Activated B cell treated with CpG ODN at 0.5 μM for 24 hours (primary cell): ENCODE measurements at regions not wholly inside any gene's neighbourhood (a gene's known extent, or its start where the extent isn't known, plus 50 kb on each side); places are given as distances from the start of the nearest gene placed in this dataset.

ENCODE experiments used
- ATAC-seq: fragments of 200-7000 bp; cut with Tn5 transposase; one replicate; pipeline ENCODE4 v1.10.0; 2021; ENCODE audit warnings: low read depth, mild to moderate bottlenecking, moderate library complexity
- CTCF ChIA-PET: fragments of 350-600 bp; sonication (Branson Sonifier 250); formaldehyde crosslinking; loops from one replicate; lab custom pipeline; 2021; ENCODE audit warnings: antibody characterized with exemption; lab: Charles Lee
- POLR2A ChIA-PET: fragments of 350-600 bp; sonication (Branson Sonifier 250); formaldehyde crosslinking; loops from one replicate; lab custom pipeline; 2021; ENCODE audit warnings: antibody characterized with exemption; lab: Charles Lee
- DNase-seq: peaks from one replicate; pipeline ENCODE4 v3.0.0; 2022
- H3K27ac Mint-ChIP-seq: one replicate; pipeline ENCODE4 v1.8.0; 2020; ENCODE audit warnings: mixed read lengths
- H3K27me3 Mint-ChIP-seq: one replicate; pipeline ENCODE4 v1.8.0; 2021; ENCODE audit warnings: mixed read lengths
- H3K36me3 Mint-ChIP-seq: one replicate; pipeline ENCODE4 v1.8.0; 2021; ENCODE audit warnings: low read depth, mixed read lengths
- H3K4me1 Mint-ChIP-seq: one replicate; pipeline ENCODE4 v1.8.0; 2021; ENCODE audit warnings: mixed read lengths
- H3K4me3 Mint-ChIP-seq: one replicate; pipeline ENCODE4 v1.8.0; 2020; ENCODE audit warnings: mild to moderate bottlenecking, mixed read lengths
- H3K9me3 Mint-ChIP-seq: one replicate; pipeline ENCODE4 v1.8.0; 2020; ENCODE audit warnings: mixed read lengths
- intact Hi-C: fragments of 100-400 bp; cut with micrococcal nuclease; formaldehyde crosslinking; loops from one replicate; pipeline ENCODE4 v1.15.1; 2024
- TF ChIP-seq, protein P1 (sequence below): fragments of 200-600 bp; IDR thresholded peaks from one replicate; pipeline ENCODE4 v1.8.0; 2022; ENCODE audit warnings: antibody characterized with exemption, mild to moderate bottlenecking

DNA sequence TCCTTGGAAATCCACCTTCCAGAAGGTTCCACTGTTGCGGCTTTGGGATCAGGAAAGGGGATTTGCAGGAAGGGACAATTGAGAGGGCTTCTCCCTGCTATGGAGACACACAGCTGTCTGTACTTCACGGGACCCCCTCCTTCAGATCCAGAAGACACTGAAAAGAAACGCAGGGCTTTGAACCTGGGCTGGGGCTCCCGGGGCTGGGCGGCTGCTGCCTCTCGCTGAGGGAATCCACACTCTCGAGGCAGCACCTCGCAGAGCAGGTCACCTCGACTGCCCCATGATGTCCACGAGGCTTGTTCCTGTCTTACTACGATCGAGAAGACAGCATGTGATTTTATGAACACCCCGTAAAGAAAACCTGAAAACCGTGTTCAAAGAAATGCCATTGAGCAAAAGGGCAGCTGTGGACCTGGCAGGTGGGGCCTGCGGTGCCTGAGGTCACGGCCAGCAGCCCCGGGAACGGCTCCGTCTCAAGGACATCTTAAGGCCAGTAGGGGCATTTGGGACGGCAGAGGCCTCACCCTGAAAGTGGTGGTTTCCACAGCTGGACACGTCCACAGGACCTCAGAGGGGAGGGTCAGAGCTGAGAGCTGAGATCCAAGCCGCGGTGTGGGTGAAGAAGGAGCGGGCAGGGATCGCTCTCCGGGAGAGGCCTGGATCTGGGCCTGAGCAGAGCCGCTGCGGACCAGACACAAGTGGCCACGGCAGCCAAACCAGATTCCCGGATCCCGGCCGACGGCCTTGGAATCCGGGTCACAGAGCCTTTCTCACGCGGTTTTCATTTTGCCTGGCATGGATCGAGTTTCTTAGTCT is 165.7 kb downstream of the RTP5 start:
- TF ChIP-seq, protein P1, sequence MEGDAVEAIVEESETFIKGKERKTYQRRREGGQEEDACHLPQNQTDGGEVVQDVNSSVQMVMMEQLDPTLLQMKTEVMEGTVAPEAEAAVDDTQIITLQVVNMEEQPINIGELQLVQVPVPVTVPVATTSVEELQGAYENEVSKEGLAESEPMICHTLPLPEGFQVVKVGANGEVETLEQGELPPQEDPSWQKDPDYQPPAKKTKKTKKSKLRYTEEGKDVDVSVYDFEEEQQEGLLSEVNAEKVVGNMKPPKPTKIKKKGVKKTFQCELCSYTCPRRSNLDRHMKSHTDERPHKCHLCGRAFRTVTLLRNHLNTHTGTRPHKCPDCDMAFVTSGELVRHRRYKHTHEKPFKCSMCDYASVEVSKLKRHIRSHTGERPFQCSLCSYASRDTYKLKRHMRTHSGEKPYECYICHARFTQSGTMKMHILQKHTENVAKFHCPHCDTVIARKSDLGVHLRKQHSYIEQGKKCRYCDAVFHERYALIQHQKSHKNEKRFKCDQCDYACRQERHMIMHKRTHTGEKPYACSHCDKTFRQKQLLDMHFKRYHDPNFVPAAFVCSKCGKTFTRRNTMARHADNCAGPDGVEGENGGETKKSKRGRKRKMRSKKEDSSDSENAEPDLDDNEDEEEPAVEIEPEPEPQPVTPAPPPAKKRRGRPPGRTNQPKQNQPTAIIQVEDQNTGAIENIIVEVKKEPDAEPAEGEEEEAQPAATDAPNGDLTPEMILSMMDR: no peak
- ChIA-PET CTCF (no interaction called here), POLR2A (no interaction called here)
- Mint-ChIP-seq H3K4me3 (no peak overlapping the region), H3K27me3 (peaks cover 50% of the 10 kb centered on the region), H3K9me3 (no peaks in the 10 kb centered on the region), H3K36me3 (no peaks in the 10 kb centered on the region), H3K27ac (no peak overlapping the region), H3K4me1 (peaks cover 18% of the 10 kb centered on the region)
- intact Hi-C loops: no loop called here
- ATAC-seq (no peak), DNase-seq (no peak)

DNA sequence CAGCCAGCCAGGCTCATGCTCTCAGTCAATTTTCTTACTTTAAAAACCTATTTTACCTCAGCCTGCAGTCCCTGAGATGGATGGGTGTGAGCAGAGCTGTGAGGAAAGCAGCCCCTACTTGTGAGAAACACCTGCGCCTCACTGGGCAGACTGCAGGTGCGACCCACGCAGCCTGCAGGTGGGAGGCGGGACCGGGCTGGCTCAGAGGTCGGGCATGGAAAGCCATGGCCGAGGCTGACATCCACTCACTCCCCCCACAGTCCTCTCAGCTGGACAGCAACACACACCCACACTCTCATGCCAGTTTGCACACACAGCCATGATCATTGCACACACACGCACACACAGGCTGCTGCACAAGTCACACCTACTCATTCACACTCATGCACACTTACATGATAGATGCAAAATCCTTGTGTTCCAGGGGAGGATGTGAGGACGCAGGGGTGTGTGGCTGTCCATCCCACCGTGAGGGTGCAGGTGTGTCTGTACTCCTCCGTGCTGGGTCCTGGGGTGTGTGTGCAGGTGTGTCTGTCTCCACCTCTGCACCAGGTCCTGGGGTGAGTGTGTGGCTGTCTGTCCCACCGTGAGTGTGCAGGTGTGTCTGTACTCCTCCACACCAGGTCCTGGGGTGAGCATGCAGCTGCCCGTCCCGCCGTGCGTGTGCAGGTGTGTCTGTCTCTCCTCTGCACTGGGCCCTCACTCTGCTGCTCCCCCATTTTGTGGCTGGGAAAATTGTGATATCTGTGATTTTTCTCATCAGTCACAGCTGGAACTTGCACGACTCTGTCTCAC is 166.5 kb downstream of the RTP5 start:
- Mint-ChIP-seq H3K27ac (no peak overlapping the region), H3K27me3 (peaks cover 42% of the 10 kb centered on the region), H3K36me3 (no peaks in the 10 kb centered on the region), H3K9me3 (no peaks in the 10 kb centered on the region), H3K4me3 (no peak overlapping the region), H3K4me1 (peaks cover 12% of the 10 kb centered on the region)
- CTCF ChIA-PET: no interaction called here
- TF ChIP-seq, protein P1: no peak
- intact Hi-C loops: no loop called here
- POLR2A ChIA-PET: no interaction called here
- ATAC-seq (no peak), DNase-seq (no peak)

DNA sequence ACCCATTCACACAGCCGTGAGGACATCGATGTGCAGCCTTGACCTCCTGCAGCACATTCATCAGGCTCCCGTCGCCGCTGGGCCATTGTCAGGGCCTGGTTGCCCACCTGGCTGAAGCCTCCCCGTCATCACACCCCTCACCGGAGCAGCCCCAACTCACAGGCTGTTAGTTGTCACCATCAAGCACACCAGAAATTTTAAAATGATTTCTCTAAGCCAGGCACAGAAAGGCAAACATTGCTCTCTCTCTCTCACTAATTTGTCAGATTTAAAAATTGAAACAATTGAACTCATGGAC is 167.1 kb downstream of the RTP5 start:
- POLR2A ChIA-PET: no interaction called here
- CTCF ChIA-PET: no interaction called here
- Mint-ChIP-seq H3K9me3 (no peaks in the 10 kb centered on the region), H3K27me3 (peaks cover 38% of the 10 kb centered on the region), H3K4me3 (no peak overlapping the region), H3K27ac (no peak overlapping the region), H3K36me3 (no peaks in the 10 kb centered on the region), H3K4me1 (peaks cover 7% of the 10 kb centered on the region)
- intact Hi-C loops: no loop called here
- DNase-seq (no peak), ATAC-seq (no peak)
- TF ChIP-seq, protein P1: no peak

DNA sequence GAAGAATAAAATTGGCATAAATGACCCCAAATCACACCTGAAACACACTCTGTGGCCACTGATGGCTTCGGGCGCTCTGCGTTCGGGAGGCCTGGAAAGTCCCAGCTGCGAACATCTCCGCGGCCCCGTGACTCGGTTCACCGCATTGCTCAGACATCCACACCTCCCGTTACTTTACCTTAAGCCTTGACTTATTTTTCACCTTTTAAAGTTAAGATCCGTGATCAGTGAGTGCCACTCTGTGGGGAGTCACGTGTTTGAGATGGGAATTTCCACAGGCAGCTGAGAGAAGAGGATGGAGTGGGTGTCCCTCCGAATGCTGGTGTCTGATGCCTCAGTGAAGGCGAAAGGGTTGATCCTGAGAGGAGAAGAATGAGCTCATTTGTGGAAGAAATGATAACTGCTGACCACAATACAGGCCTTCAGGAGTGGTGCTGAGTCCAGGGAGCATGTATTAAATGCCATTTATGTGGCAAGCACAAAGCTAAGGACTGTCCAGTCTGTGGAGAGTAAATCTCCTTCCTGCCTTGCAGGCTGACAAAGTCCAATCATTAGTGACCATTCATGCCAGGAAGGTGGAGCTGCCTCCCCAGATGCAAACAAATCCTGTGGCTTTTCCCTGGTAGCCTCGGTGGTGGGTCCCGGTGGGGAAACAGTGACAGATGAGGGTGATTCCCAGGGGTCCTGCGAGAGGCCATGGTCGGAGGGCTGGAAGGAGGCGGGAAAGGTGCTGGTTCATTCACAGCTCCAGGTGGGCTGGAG is 168.8 kb downstream of the RTP5 start:
- Mint-ChIP-seq H3K4me1 (no peaks in the 10 kb centered on the region), H3K27ac (no peak overlapping the region), H3K27me3 (peaks cover 36% of the 10 kb centered on the region), H3K9me3 (peaks cover 2% of the 10 kb centered on the region), H3K4me3 (no peak overlapping the region), H3K36me3 (no peaks in the 10 kb centered on the region)
- TF ChIP-seq, protein P1: no peak
- ChIA-PET CTCF (interaction anchor here (0.9 kb wide), 1 partner anchor 13 kb away, joined by 4 read pairs; no protein-coding TSS in a partner anchor), POLR2A (no interaction called here)
- intact Hi-C loops: no loop called here
- DNase-seq: no peak
- no peak for ATAC-seq

DNA sequence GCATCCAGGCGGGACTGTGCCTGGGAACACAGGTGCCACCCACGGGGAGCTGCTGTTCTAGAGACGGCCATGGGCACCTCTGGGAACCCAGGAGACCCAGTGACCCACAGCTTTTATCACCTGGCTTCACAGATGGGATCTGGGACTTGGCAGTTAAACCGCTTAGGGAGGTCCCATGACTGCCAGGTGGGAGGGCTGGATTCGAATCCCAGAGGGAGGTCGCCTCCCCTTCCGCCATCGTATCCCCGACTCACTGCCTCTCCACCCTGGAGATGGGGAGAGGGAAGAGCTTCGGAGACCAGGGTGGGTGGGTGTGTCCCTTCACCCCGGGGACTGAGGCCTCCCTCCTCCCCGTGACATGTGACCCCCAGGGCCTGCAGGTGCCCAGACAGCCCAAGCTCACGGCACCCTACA is 169.4 kb downstream of the RTP5 start:
- H3K27ac Mint-ChIP-seq: no peak overlapping the region
- TF ChIP-seq, protein P1: no peak
- peaks cover 2% of the 10 kb centered on the region for H3K9me3 Mint-ChIP-seq
- H3K4me3 Mint-ChIP-seq: no peak overlapping the region
- H3K27me3 Mint-ChIP-seq: peaks cover 37% of the 10 kb centered on the region
- ChIA-PET CTCF (interaction anchor here (0.9 kb wide), 1 partner anchor 13 kb away, joined by 4 read pairs; no protein-coding TSS in a partner anchor), POLR2A (no interaction called here)
- no peak for ATAC-seq
- H3K36me3 Mint-ChIP-seq: no peaks in the 10 kb centered on the region
- no peaks in the 10 kb centered on the region for H3K4me1 Mint-ChIP-seq
- DNase-seq: no peak
- intact Hi-C loops: no loop called here
